MG63 (cell line): ENCODE measurements at regions not wholly inside any gene's neighbourhood (a gene's known extent, or its start where the extent isn't known, plus 50 kb on each side); places are given as distances from the start of the nearest gene placed in this dataset.
"Not testable (repeated sequence)": the region's sequence is repeated elsewhere in the genome, so short reads cannot be mapped to it uniquely, and the experiment has no call there.

Source experiments
- DNase-seq: peaks from one replicate; pipeline ENCODE4 v3.0.0-alpha.2; 2020
- H3K27me3 ChIP-seq: fragments of 250-450 bp; sonication (Bioruptor Pico); 2 replicates; pipeline ENCODE4 v1.5.1; 2020; ENCODE audit warnings: mild to moderate bottlenecking, moderate library complexity
- H3K36me3 ChIP-seq: fragments of 250-450 bp; sonication (Bioruptor Pico); 2 replicates; pipeline ENCODE4 v1.5.1; 2020; ENCODE audit warnings: mild to moderate bottlenecking, moderate library complexity
- H3K4me3 ChIP-seq: fragments of 250-450 bp; sonication (Bioruptor Pico); 2 replicates; pipeline ENCODE4 v1.5.1; 2020; ENCODE audit warnings: mild to moderate bottlenecking, moderate library complexity
- H3K9me3 ChIP-seq: fragments of 250-450 bp; sonication (Bioruptor Pico); 2 replicates; pipeline ENCODE4 v1.5.1; 2020; ENCODE audit warnings: mild to moderate bottlenecking, moderate library complexity

- DNase-seq, H3K4me3 ChIP-seq, H3K36me3 ChIP-seq, H3K9me3 ChIP-seq, H3K27me3 ChIP-seq: not testable (repeated sequence)
Observed at GRCh38 chr3:125918866-125919265, 50.1 kb upstream of the ROPN1B start.
